NCI-H1436 (cell line): ENCODE measurements at regions not wholly inside any gene's neighbourhood (a gene's known extent, or its start where the extent isn't known, plus 50 kb on each side); places are given as distances from the start of the nearest gene placed in this dataset.

Source experiments
- DNase-seq: peaks from one replicate; lab custom pipeline; 2025; lab: John Stamatoyannopoulos, UW

DNA sequence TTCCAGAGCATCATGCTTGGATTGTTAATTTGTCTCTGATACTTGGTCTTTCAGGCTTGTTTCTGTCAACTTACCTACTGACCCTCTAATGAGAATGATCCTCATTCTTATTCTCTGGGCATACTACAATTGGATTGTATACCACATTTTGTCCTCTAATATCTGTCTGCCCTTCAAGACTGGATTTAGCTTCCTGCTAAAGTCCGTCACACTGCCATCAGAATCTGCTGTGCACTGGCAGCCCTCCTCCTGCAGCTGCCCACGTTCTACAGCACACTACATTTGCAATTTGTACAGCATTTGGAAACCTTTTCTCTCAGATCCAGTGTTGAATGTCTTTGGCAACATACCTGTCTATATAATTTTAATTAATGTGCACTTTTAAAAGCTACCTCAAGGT is 183.1 kb downstream of the ZNF330 start:
- no peak for DNase-seq

DNA sequence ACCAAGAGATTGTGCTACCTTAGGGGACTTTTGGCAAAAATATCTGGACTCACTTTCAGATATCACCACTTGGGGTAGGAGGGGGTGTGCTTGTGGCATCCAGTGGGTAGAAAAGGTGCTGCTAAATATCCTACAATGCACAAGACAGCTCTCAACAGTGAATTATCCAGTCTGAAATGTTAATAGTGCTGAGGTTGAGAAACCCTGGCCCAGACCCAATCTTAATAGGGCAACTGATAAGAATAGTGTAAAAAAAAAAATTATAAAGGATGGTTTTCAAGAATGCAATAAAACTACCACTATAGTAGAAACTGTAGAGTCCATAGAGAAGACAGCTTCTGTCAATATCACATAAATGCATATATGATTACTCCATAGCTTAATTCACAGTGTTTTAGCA is 185.5 kb downstream of the ZNF330 start:
- no peak for DNase-seq

DNA sequence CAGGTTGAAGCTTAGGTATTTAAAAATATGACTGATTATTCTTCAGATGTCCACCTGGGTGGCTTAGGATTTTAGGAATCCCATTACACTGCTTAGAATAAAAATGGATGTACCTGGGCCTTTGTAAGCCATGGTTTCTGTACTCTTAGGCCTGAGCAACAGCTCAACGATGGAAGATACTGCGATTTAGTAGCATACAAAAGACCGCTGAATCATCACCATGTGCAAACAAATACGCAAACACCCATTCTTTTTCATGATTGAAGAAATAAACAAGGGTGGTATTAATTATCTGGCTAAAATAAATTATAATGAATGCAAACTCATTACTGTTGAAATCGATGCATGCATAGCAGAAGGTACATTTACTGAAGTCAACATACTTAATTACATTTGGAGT is 188.9 kb downstream of the ZNF330 start:
- no peak for DNase-seq

DNA sequence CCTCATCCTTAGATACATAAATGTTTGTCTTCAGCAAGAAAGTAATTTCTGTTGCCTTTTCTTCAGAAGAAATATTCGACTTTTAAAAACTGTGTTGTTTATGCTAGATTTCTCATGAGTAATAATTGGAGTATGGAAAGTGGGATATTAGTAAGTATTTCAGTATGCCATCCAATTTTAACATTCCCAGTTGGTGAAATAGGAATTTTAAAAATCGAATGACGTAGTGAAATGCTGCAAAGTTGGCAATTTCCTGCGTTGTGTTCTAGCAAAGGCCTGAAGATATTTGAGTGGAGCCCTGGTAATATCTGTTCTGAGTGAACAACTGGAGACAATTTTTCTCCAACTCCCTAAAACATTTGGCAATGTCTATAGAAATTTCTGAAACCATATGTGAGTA is 190.1 kb downstream of the ZNF330 start:
- no peak for DNase-seq

DNA sequence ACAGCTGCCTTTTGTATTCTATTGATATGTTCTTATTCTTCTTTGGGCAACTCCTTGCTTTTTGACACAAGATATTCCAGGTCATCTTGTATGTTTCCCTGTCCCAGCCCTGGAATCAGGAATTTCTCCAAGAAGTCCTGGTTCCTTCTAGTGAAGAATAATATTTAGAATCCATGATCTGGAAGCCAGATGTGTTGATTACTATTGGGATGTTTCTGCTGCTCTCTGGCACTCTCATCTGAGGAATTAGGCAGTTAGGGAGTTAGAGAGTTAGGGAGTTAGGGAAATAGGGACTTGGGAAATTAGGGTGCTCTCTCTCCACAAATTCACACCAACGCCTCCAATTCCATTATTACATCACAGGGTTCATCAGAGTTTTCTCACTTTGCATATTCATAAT is 191.2 kb downstream of the ZNF330 start:
- no peak for DNase-seq

DNA sequence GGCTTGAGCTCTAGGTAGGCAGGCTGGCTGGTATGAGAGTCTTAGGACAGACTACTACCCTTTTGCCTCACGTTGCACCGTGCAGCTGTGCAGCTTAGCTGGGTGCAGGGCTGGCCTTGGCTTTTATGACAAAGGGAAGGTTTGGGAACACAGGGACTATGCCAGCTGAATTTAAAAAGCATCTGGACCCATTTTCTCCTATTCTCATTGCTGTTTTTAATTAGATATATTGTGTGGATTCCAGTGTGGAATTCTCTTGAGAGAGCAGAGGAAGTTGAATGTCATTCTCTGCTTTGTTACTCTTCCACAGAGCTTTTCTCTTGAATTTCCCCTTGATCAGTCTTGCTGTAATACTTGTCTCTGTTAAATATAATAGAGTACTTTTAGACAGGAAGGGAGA is 192.7 kb downstream of the ZNF330 start:
- no peak for DNase-seq

DNA sequence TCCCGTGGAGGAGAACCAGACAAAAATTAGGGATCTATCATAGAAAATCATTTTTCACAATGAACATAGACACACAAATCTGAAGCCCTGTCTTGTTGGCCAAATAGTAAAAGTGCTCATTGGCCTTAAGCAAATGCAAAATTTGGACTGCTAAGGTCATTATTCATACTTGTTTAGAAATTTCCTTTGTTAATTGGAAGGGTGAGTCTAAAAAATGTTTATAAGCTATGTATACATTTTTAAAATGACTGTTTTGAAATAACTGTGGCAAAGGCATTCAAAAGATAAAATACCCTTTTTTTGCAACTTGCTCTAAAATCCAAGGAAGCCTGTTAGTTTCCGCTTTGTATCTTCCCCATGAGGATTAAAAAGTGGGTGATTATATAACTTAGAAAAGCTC is 195.0 kb downstream of the ZNF330 start:
- DNase-seq = no peak

DNA sequence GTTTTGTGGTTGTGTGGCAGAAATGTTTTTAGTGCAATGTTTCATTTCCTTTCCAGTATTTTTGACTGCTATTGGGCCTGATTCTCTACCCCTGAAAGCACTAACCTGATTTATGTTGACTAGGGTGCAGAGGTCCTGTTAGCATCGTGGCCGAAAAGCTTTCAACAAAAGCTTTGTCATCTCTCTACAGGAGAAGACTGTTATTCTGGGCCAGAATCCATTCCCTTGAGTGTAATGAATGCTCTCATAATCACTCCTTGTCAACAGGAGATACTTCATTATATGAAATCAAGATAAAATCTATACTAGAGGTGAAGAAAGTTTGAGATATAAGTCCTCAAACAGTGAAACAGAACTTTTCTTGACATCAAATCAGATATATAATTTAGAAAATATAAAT is 195.5 kb downstream of the ZNF330 start:
- DNase-seq = no peak

DNA sequence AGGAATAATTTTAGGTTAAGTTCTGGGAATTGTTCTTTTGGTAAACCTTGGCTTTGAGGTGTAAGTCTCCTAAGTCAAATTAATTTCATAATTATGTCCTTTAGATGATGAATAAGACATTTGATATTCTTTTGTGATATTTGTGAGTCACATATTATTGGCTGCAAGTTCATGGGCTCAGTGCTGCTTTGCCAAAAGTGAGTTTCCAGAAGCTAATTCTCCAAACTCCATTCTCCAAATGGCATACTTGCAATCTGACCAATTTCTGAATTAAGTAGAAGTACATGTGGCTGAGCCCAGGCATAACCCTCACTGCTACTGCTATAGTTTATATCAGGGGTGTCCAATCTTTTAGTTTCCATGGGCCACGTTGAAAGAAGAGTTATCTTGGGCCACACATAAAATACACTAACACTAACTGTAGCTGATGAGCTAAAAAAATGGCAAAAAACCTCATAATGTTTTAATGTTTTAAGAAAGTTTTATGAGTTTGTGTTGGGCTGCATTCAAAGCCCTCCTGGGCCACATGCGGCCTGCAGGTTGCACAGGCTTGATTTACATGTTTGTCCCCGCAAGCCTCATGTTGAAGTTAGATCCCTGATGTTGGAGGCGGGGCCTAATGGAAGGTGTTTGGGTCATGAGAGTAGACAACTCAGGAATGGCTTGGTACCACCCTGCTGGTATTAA is 196.1 kb downstream of the ZNF330 start:
- no peak for DNase-seq

DNA sequence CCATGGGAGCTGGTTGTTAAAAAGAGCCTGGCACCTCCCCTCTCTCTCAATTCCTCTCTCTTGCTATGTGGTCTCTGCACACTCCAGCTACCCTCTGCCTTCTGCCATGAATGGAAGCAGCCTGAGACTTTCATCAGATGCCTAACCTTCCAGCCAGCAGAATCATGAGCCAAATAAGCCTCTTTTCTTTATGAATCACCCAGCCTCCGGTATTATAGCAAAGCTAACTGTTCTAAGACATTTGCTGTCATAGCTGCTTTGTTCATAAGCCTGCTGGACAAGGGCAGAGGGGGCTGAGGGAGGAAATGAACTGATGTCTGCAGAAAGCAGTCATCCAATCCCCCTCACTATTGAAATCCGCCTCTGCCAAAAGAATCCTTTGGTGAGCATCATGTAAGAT is 196.7 kb downstream of the ZNF330 start:
- no peak for DNase-seq

DNA sequence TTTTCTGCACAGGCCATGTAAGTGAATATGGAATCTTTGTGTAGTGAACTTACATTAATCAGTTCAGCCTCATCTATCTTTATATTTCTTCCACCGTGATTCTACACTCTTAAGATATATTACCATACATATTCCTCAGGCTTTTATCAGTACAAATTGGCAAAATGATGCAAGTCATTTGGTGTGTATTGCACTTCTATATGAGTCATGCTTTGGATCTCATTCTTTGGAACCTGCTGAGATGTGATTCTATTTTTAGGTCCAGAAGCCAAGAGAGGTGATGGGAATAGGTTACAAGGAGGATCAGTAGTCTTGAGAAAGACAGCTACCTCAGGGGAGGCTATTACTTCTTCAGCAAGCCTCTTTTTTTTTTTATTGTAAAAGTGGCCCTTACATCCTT is 204.4 kb downstream of the ZNF330 start:
- no peak for DNase-seq

DNA sequence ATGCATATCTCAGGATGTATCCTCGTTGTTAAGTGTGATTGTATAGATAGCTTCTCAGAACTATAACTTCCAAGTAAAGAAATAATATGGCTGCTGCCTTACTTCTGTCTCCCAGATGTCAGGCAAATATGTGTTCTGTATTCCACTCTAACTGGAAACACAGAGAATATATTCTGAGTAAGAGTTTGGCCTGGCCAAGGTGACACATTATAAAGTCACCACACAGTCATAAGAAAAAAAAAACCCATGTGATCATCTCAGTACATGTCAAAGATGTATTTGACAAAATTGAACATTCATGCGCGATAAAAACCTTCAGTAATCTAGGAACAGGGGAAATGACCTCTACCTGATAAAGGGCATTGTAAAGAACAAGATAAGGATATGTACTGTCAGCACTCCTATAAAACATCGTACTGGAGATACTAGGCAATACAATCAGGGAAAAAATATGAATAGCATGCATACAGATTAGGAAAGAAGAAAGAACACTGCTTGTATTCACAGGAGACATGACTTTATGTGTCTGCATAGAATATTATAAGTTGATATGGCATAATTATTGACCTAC is 207.1 kb downstream of the ZNF330 start:
- DNase-seq = no peak

DNA sequence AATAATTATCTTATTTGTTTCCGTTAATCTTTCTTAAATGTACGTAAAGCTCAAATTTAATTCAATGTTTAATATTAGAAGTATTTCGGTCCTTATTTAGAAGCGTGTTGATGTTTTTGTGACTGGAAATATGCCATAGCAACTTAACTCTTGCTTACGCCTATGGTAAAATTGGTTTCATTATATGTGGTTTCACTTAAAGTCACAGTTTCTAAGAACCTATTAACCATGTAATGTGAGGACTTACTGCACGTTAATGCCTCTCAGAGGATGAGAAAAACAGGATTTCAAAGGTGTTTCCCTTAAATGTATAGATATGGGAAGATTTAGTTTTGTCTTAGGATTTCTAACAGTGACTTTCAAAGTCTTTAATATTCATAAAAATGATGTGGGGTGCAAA is 206.4 kb upstream of the IL15 start:
- DNase-seq = no peak

DNA sequence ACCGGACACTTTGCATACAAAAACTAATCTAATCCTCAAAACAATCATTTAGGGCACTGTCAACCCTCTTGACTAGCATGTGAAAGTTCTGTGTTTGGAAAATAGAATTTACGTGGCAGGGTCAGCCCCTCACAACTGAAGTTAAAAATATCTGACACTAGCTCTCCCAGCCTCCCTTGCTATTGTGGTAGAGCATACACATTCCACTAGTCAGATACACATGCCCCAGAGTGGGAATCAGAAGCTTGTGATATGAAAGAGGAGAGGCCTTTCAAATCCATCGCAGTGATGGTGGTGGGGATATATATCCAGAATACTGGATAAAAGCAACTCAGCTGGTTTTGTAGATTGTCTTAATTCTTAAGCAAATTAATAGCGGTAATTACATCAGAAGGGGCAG is 205.7 kb upstream of the IL15 start:
- no peak for DNase-seq

DNA sequence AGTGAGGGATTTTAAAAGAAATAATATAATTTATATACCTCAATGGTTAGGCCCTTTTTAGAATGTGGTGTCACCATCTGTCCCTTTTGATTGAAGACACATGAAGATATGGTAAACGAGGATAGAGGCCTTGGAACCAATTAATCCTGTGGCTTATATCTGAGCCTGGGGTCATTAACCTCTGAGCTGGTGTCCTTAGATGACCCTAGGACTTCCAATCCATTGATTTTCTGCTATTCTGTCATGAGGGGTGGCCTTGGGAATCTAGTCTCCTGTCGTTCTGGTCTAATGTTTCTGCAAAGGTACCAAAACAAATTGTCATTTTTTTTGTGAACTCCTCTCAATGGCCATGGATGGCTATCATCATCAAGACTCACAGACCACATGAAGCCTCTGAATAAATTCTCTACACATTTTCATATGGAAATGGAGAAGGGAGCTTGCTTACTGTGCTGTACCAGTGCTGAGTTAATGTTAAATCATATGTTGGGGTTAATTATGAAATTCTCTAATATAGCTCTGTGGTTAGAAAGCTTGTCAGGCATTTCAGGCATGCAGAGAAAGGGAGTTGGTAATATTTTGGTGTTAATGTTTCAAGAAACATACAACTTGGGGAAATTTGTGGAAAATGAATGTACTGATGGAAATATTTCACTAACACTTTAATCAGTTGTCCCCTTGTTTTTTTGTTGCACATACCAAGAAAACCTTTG is 204.2 kb upstream of the IL15 start:
- DNase-seq = no peak

DNA sequence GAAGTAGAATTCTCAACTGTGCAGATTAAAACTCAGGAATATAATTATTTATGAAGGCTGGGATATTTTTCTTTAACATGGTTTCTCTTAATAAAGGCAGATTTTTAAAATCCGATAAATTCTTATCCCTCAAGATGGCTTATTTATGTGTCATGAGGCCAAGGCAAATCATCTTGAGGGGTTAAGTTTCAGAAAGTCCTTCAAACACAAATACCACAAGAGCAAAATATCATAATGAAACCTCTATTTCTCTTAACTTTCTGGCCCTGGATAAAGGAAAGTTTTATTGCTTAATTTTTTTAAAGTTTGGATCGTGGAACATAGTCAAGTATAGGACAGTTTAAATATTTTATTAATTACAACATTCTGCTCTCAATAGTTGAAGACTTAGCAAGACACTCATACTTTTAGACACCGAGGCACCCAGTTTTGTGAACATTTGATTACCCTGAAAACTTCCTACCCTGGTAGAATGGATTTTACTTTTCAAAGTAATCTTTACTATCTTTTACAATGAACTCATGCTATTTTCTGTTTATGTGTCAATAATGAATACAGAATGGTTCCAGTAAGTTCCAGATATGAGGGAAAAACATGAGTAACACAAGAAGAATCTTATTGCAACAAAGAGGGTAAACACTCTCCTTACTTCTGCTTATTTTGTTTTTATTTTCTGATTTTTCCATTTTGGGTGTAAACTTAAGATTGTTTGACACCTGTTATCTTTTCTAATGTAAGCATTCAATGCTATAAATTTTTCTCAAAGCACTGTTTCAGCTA is 200.7 kb upstream of the IL15 start:
- no peak for DNase-seq

DNA sequence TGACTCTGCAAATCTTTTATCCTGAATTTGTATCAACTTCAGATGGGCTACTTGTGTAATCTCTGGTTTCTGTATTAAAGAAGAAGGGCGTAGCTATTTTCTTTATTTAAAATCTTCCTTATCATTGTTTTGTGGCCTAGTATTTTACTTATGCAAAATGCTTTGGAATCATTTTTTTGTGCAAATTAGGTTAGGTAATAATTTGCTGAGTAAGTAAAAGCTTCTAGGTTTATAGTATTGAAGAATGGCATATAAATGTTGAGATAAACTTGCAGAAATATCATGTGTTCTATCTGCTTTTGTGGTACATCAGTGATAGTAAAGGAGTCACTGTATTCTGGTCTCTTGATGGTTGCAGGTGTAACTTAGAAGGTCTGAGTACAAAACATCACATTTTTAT is 197.2 kb upstream of the IL15 start:
- no peak for DNase-seq

DNA sequence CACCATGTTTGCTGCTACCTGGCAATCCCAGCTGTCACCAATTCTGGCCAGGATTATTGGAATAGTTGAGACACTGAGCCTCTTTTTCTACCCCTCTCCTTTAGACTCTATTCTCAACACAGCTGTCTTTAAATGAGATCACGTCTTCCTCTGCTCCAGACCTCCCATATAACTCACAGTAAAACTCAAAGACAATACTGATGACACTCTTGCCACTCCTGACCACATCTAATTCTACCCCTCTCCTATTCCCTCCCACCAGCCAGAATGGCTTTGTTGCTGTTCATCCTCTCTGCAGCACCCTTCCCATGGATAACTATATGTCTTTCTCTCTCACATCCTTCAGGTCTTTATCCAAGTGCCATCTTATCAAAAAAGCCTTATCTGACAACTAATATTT is 188.6 kb upstream of the IL15 start:
- no peak for DNase-seq

DNA sequence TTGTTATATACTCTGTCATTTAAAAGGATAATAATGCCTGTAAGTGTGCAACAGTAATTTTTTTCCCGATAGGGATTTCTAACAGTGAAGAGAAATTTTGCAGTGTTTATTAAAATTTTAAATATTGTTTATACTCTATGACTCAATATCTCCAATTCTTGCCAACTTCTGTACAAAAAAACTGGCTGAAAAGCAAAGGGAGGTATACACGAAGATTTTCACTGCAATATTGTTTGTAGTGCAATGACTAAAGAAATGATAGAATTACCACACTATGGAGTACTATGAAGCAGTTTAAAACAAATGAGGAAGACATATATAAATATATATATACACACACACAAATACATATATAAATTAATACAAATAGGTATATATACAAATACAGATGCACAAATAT is 187.9 kb upstream of the IL15 start:
- no peak for DNase-seq

DNA sequence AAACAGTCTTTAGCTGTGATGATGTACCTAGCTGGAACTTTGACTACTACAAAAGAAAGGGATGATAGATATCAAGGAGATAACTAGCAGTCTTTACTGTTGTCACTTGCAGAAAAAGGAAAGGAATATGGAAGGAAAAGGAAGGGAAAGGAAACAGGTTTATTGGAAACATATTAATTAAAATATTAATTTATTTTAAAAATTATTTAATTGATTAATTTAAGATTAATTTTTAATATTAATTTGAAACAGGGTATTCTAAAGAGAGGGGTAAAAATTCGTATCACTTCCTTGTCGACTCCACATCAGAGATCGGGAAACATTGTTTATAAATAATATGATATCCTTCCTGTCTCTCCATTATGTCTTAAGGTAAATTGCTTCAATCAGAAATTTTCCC is 186.5 kb upstream of the IL15 start:
- DNase-seq = no peak

DNA sequence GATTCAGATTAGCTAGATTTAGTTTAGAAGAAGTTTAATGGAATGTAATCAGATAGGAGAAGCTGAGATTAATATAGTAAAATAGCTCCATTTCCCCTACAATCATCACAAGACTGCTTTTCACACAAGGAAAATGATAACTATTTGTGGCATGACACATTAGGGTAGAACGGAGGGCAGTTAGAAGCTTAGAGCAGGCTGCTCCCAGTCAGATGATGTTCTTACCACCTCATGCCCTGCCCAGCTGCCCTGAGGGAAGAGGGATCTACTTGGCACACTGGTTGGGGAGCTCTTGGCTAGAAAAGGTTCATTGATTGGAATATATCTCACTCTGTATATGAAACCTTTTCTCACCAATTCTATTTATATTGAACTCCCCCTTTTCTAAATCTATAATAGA is 180.7 kb upstream of the IL15 start:
- no peak for DNase-seq

DNA sequence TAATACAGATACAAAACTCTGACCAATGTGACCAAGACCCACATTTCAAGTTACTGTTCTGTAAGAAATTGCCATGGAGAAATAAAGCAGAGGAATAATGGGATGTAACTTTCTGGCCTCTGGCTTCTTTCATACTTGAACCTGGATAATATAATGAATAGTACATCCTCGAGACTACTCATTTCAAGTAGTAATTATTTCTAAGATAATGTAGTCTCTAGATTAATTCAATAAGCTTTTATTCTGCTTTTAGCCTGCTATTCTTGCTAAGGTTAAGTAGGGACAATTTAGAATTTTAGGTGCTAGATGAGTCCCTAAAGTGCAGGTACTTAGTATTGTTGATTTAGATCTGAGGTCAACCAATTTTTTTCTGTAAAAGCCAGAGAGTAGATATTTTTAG is 178.7 kb upstream of the IL15 start:
- no peak for DNase-seq

DNA sequence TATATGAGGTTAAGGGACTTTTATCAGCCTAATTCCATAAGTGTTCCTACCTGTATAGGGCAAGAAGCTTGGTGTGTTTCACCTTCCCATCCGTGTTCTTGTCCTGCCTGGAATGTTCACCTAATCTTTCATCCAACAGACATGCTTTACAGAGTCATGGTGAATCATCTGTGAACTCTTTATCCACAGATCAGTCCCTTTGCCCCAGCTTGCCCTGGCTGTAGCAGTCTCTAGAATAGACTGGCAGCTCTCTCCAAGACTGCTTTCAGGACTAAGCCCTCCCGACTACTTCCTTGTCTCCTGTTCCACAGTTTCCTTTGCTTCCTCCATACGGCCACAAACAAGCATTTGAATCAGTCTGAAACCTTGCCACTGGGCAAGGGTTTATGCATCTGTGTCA is 177.9 kb upstream of the IL15 start:
- no peak for DNase-seq
